Gastroesophageal sphincter (tissue), 3 donors: ENCODE measurements at regions not wholly inside any gene's neighbourhood (a gene's known extent, or its start where the extent isn't known, plus 50 kb on each side); places are given as distances from the start of the nearest gene placed in this dataset.

Experiments used
- CTCF ChIP-seq, 4 experiments: fragments of 200-600 bp in 2 of 4; fragments of 450-650 bp in 2 of 4; sonication (generic) in 1 of 4; IDR thresholded peaks; one replicate each; pipeline ENCODE4 v1.5.1; 2017 to 2019; ENCODE audit warnings: antibody characterized with exemption in 4 of 4, mild to moderate bottlenecking in 2 of 4, moderate library complexity in 2 of 4
- EP300 ChIP-seq: sonication (generic); formaldehyde crosslinking; IDR thresholded peaks from one replicate; pipeline ENCODE4 v1.6.1; 2017; ENCODE audit warnings: antibody characterized with exemption, mild to moderate bottlenecking
- POLR2AphosphoS5 ChIP-seq: sonication (generic); formaldehyde crosslinking; IDR thresholded peaks from one replicate; pipeline ENCODE4 v1.6.1; 2017; ENCODE audit warnings: antibody characterized with exemption

GRCh38 chr22:34992672-34993071 lies 73.3 kb upstream of the ISX start:
- no peak for TF ChIP-seq CTCF (IDR thresholded peaks at IDR 0.05)
- no peak for TF ChIP-seq EP300
- TF ChIP-seq POLR2AphosphoS5, result no peak
